GM21576 (cell line): ENCODE measurements at regions not wholly inside any gene's neighbourhood (a gene's known extent, or its start where the extent isn't known, plus 50 kb on each side); places are given as distances from the start of the nearest gene placed in this dataset.

Experiments
- ATAC-seq: cut with Tn5 transposase; IDR thresholded peaks from one replicate; pipeline ENCODE4 v1.9.1; 2021; ENCODE audit warnings: mild to moderate bottlenecking, moderate library complexity; ENCODE audit not compliant: unreplicated experiment

DNA sequence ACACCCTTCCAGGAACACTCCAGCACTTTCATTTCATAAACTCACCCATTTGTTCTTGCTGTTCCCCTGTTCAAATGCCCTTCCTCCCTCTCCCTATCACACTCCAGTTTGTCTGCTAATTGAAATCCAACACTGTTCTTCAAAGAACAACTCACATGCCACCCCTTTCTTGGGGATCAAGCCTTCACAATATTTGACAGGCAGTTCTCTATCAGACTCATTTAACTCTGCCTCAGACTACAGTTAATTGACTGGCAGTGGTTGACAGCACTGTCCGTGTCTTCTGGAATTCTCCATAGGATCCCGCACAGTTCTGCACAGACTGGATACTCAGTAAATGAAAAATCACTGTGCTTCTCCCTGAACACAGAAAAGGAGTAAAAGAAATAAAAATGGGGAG lies 87.8 kb downstream of the PMP22 start:
- no peak for ATAC-seq

DNA sequence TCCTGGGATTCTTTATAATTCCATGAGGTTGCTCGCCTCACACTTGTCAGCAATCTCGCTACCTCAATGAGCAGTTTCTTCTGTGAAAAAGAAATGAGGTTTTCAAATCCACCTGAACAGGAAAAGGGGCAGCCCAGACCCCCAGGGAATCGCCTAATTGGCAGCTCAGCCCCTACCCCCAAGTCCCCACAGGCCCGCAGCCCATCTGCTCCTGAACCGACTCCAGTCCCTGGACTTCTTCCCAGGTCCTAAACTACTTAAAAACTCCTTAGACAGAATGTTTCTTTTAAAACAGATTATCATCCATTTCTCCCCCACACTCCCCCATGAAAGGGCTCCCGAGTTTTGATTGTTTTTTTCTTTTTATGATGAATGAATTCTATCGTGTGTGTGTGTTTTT lies 89.8 kb downstream of the PMP22 start:
- no peak for ATAC-seq

DNA sequence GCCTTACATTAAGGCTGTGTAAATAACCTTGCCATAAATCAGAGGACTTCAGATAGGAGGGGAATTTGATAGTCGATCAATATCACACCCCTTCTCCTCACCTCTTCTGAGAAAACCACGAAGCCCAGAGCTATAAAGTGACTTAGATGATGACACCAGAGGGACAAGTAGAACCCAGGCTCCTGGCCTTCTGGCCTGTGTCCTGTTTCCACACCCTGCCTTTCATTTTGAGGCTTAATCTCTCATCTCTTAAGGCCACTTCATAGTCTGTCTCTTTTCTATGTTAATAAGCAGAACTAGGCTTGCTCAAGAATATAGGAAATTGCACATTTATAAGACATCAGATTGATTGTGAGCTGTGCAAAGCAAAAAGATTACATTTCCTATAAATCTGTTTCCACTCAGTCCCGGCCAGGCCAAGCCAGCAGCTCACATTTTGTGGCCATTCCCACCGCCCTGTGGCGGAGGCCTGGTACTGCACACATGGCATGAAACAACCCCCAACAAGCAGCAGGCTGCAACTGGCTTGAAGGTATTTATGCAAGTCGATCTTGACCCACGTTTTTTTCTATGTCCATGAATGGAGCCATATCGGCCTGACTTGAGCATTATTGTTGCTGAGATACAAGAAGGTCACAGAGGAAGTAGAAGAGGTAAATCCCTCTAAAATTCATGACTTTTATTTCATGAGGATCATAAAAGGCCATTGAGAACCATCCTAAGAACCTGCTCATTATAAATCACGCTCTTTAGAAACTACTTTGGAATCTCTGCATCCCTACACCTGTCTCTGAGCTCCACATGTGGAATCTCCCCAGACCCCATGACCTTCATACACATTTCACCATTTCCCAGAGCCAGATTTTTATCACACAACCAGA lies 93.7 kb downstream of the PMP22 start:
- no peak for ATAC-seq

DNA sequence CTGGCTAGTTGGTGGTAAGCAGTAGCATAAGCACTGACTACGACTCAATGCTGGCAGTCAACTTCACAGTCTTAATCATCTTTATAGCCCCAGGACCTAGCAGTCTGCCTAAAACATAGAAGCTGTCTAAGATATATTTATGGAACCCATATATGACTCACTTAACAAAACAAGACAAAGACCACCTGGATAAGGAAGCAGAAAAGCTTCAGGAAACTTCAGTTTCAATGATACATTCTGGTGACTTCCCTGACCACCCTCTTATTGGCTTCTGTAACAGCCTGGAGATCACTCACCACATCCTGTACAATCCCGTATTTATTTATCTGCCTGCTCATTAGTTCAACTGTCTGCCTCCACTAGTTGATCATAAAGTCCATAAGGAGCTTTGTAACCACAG lies 95.5 kb downstream of the PMP22 start:
- ATAC-seq, result no peak

DNA sequence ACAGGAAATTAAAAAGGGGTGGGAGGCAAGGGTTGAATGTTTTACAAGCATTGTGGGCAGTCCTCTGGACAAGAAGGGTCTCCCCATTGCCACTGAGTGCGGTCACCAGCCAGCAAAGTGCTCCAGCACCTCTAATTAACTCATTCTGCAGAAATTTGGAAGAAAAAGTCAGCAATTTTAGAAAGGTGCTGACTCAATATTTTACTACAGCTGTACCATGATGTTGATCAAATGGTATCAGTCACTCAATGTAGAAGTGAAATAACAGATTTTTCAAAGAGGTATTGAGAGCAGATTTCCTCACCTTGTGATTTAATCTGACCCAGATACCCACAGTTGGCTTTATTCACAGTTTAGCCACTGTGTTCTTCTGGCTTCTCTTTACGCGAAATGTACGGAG lies 96.7 kb downstream of the PMP22 start:
- no peak for ATAC-seq

DNA sequence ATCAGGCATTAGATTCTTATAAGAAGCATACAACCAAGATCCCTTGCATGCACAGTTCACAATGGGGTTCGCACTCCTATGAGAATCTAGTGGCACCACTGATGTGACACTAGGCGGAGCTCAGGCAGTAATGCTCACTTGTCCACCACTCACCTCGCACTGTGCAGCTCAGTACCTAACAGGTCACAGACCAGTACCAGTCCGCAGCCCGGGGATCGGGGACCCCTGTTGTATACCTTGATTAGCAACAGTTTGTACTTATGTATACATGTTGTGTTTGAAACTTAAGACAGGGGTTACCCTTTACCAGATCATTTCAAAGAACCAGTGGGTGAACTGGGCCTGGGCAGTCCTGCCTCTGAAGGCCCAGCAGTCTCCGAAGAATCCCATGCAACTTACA lies 103.7 kb downstream of the PMP22 start:
- ATAC-seq, result no peak

DNA sequence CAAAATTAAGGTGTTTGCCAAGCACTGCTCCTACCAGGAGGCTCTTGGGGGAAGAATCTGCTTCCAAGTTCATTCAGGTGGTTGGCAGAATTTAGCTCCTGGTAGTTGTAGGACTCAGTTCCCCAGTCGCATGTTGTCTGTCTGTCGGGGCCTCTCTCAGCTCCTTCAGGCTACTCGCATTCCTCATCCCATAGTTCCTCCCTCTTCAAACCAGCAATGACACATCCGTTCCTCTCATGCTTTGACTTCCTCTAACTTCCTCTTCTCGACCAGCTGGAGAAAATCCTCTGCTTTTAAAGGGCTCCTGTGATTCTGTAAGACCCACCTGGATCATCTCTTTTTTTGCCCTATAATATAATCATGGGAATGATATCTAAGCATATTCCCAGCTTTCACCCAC lies 108.1 kb downstream of the PMP22 start:
- ATAC-seq, result no peak

DNA sequence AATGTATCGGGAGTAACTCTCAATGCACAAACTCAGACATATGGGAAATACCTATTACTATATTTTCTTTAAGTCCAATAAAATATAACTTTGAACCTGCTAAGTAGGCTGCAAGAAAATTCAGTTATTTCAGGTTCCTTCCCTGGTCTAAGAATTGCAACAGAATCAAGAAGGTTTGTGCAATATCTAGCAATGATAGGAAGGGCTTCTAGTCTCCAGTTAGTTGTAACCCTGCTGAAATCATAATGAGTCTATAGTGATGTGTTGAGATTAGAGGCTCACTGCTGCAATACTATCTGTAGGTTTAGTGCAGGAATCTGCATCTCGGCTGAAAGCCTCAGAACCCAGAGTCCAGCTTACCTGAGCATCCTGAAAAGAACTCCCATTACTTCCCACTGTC lies 110.5 kb downstream of the PMP22 start:
- no peak for ATAC-seq

DNA sequence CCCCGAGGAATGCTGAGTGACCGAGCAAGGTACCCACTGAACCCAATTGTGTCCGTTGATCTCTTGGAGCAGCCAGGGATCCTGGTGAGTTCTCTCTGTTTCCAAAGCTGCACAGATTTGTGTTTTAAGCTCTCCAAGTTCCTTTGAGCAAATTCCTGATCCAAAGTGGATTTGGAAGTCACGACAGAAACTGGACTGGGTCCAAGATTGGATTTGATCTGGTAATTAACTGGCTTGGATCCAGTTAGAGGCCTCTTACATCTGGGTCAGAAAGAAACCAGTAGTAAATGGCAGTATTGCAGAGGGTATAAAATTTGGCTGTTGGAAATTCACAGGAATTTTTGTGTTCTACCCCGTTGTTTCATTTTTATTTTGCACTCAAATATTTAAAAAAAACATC lies 119.5 kb downstream of the PMP22 start:
- no peak for ATAC-seq

DNA sequence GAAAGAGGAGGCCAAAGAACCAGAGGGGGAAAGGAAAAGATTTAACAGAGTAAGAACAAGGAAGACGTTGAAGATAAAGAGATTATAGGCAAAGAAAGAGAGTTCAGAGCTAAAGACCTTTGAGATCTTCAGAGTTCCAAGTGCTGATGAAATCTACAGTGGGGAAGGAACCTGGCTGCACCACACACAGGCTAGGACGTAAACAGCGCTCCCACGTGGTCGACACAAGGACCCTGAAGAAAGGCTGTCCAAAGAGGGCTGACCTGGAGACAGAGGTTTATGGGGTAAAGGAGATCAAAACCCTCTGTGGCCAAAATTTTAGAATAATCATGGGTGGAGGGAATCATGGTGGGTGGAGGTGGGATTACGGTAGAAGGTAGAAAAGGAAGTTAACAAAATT lies 121.6 kb downstream of the PMP22 start:
- ATAC-seq, result no peak

DNA sequence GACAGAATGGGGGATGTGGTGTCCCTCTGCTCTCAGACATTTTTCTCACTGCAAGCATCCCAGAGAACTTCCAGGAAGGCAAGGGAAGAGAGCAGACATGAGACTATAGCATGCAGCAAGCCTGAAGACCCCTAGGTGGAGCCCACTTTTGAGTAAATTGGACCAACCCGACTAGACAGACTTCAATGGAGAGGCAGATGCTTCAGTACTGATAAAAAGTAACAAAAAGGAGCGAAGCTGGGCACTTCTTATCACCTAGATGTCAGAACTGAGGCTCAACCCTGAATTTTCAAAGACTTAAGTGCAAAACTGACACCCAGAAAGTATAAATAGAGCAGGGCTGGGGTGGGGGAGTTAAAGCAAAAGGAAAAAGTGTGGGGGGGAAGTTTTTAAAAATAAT lies 130.8 kb downstream of the PMP22 start:
- ATAC-seq, result no peak

DNA sequence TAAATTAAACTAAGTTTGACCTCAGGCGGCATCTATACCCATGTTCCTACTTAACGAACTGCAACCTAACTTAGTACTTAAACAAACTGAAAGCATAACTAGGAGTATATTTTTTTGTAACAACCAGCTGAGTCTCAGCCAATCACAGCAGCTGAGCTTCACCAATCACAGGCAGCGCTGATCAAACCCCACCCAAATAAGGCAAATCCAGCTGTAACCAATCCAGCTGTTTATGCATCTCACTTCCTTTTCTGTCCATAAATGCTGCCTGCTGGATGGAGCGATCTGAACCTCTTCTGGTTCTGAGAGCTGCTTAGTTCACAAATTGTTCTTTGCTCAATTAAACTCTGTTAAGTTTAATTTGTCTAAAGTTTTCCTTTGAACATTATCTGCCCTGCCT lies 131.3 kb downstream of the PMP22 start:
- ATAC-seq, result no peak

DNA sequence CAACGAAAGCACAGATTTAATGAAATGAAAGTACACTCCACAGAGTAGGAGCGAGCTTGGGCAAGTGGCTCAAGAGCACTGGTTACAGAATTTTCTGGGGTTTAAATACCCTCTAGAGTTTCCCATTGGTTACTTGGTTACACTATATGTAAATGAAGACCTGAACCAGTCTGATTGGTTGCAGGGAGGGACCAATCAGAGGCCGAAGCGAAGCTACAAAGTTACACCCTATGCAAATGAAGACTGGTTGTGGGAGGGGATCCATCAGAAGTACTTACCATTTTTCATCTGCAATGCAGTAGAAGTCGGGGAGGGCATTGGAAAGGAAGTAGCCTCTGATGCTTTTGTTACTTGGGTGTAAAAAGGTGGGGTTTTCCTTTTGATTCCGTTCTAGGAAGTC lies 132.0 kb downstream of the PMP22 start:
- no peak for ATAC-seq

DNA sequence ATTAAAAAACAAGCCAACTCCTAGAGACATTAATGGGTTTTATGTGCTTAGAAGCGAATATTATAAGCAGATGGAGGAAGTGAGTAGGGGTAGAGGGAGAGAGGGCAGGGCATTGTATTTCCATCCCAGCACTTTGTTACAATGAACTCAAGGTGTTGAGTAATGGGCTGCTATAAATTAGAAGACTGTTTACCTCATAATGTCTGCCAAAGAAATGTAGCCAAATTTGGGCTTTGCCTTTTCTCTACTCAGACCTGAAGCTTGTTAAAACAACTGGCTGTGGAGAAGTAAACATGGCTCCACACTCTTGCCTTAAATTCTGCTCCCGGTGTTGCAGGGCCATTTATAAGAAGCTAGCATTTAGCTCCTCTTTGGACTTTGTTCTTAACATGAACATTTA lies 134.7 kb downstream of the PMP22 start:
- no peak for ATAC-seq

DNA sequence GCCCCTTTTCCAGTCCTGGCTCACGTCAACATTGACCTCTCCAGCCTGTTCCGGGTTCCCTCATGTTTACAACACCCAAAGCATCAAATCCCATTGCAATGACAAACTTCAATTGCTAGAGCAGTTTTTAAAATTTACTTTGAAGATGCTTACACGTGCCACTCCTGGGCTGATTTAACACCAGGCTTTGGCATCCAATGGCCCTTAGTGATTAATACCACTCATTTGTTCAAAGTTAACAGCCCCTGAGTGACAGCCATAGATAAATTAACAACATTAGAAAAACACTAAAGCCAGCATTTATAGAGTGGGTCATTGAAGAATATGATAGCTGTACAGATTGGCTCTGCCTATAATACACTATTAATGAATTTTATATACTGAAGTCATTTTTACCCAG lies 135.1 kb downstream of the PMP22 start:
- ATAC-seq, result no peak

DNA sequence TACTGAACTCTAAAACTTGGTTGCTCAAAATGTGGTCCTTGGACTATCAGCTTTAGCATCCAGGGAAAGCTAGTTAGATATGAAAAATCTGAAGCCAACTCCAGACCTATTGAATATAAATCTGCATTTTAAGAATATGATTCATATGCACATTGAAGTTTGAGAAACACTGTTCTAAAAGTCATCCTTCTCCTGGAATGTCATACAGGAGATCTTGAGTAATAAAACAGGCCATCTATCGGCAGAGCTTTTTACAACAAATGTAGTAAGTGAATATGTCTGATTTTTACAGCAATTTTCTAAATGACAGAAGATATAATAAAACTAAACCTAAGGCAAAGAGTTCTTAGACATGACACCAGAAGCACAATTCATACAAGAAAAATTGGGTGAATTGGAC lies 140.4 kb downstream of the PMP22 start:
- no peak for ATAC-seq

DNA sequence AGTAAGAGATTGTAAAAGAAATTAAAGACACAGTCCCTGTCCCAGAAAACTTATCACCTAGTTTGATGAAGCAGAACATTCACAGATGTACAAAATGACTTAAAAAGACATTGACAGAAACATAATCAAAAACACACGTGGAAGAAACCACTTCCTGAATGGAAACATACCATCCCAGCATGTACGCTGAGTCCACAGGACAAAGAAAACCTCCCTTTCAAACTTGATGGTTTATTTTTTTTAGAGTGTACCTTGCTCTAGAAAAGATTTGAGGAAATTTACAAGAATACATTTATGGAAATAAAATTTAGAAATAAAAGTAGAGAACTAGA lies 140.9 kb downstream of the PMP22 start:
- no peak for ATAC-seq

DNA sequence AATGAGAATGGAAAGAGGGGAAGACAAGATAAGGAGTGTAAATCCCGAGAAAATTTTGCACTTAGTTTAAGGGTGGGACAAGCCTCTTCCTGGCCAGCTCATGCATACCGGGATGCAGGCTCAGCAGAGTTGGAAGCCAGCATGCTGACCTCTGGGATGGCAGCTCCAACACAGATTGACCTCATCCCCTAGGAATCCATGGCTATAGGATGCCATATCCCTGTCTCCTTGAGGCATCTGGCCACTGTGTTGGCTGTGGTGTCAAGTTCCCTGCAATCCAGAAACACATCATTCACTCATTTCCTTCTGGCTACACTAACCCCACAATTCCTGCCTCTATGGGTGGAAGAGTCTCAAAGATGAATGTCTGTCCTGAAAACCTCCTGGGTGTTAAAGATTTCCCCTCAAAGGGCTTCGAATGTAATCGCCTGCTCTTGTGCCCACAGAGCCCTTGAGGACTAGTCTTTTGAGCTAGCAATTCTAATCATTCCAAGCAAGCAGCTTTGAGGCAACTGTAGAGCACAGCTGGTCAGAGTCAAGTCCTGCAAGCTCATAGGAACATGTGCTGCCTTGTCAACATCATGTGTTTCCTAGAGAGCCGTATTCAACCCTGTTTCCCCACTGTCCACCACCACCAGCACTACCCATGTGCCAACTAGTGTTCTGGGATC lies 141.4 kb downstream of the PMP22 start:
- no peak for ATAC-seq

DNA sequence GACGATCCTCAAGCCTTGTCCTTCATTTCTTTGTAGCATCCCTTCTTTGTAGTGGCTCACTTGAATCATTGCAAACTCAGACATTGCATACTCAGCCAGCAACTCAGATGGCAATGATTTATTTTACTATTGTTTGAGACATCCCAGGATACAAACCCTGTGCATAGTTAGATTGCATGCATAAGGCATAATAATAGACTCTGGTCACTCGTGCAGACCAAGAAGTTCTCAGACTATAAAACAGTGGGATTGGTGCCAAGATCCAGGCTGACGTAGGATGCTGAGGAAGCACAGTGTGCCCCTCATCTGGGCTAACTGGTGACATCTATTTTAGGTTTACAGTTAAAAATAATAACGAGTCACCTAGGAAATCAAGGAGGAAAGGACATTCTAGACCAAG lies 142.3 kb downstream of the PMP22 start:
- no peak for ATAC-seq

DNA sequence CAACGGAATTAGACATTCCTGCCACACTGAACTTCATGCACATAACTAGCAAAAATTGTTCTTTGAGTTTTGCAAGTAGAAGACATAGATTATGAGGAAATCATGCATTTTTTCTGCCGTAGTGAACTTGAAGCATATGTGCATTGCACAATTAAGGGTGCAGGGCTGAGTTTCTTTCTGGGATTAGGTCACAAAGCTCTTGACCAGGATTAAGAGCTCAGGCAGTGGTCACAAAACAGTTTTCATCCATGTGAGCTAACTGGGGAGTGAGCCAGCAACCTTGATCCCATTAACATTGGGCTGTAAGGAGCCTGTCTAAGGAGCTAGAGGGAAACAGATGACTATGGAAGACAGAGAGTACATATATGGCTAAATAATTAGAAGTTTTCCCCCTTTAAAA lies 143.7 kb downstream of the PMP22 start:
- ATAC-seq, result no peak

DNA sequence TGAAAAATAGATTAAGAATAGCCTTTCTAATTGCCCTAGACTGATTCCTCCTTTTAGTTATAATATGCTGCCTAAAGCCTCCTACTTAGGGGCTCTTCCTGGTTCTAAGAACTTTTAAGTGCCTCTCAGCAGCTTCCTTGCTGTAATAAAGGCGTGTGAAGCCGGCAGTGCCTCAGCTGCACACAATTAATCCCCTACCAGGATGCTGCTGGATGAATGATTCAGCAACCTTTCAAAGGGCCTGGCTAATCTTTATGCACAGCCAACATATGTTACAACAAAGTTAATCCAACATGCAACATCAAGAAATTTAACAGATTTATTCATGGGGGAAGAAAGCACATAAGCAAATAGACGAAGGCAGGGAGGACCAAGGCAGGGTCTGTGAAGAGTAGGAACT lies 145.2 kb downstream of the PMP22 start:
- ATAC-seq, result no peak

DNA sequence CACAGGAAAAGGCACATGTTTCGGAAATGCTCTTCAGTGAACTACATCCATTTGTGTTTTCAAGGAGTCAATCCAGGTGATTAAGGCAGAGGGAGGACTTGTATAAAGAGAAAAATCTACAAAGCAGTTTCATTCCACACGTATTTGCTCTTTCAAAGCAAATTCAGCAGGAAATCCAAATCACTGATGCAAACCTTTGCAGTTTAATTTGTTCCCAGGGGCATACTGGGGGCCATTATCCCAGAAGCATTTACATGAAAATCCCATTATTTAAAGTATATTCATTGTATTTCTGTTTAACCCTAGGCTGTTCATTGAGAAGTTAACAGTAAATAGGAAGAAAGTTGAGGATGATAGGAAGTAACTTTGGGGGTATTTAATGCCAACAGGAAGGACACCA lies 147.9 kb downstream of the PMP22 start:
- no peak for ATAC-seq
